Nephron progenitor cell (in vitro differentiated cells): ENCODE measurements at regions not wholly inside any gene's neighbourhood (a gene's known extent, or its start where the extent isn't known, plus 50 kb on each side); places are given as distances from the start of the nearest gene placed in this dataset.

ENCODE experiments used
- DNase-seq: peaks from one replicate; pipeline ENCODE4 v3.0.0; 2021
- H3K27ac Mint-ChIP-seq: 2 replicates; pipeline ENCODE4 v1.8.0; 2021; ENCODE audit warnings: mild to moderate bottlenecking, moderate library complexity, mixed read lengths
- H3K27me3 Mint-ChIP-seq: 2 replicates; pipeline ENCODE4 v1.8.0; 2021; ENCODE audit warnings: mild to moderate bottlenecking, low read depth, mixed read lengths; ENCODE audit not compliant: poor library complexity
- H3K36me3 Mint-ChIP-seq: 2 replicates; pipeline ENCODE4 v1.8.0; 2021; ENCODE audit warnings: low read depth, mixed read lengths
- H3K4me1 Mint-ChIP-seq: 2 replicates; pipeline ENCODE4 v1.8.0; 2021; ENCODE audit warnings: mixed read lengths
- H3K4me3 Mint-ChIP-seq: 2 replicates; pipeline ENCODE4 v1.8.0; 2021; ENCODE audit warnings: mild to moderate bottlenecking, moderate library complexity, mixed read lengths
- H3K9me3 Mint-ChIP-seq: 2 replicates; pipeline ENCODE4 v1.8.0; 2021; ENCODE audit warnings: mild to moderate bottlenecking, moderate library complexity, mixed read lengths
- CTCF ChIP-seq: fragments of 200-600 bp; sonication (generic); IDR thresholded peaks from 2 replicates; pipeline ENCODE4 v1.5.0; 2021; ENCODE audit warnings: antibody characterized with exemption

- Mint-ChIP-seq H3K4me1 (no peaks in the 10 kb centered on the region), H3K9me3 (peaks cover 24% of the 10 kb centered on the region), H3K4me3 (no peak overlapping the region), H3K27ac (no peak overlapping the region), H3K36me3 (no peaks in the 10 kb centered on the region), H3K27me3 (no peaks in the 10 kb centered on the region)
- TF ChIP-seq CTCF: no peak
- DNase-seq: no peak
Measured at GRCh38 chr5:110025160-110025559, 335.4 kb downstream of the MAN2A1 start.

- no peak for TF ChIP-seq CTCF
- Mint-ChIP-seq H3K9me3 (peaks cover 12% of the 10 kb centered on the region), H3K4me3 (no peak overlapping the region), H3K4me1 (no peaks in the 10 kb centered on the region), H3K36me3 (no peaks in the 10 kb centered on the region), H3K27me3 (peaks cover 3% of the 10 kb centered on the region), H3K27ac (no peak overlapping the region)
- DNase-seq: no peak
Measured at GRCh38 chr5:110027527-110028322, 338.0 kb downstream of the MAN2A1 start.

GRCh38 chr5:110031402-110032140, 341.8 kb downstream of the MAN2A1 start:
- H3K4me3 Mint-ChIP-seq: no peak overlapping the region

GRCh38 chr5:110032376-110032775, 342.6 kb downstream of the MAN2A1 start:
- Mint-ChIP-seq H3K27me3 (peaks cover 6% of the 10 kb centered on the region), H3K9me3 (no peaks in the 10 kb centered on the region), H3K4me3 (no peak overlapping the region), H3K36me3 (no peaks in the 10 kb centered on the region), H3K27ac (no peak overlapping the region), H3K4me1 (no peaks in the 10 kb centered on the region)
- TF ChIP-seq CTCF: no peak
- no peak for DNase-seq

More at GRCh38 chr5:110031402-110032140, 341.8 kb downstream of the MAN2A1 start:
- TF ChIP-seq CTCF: no peak
- DNase-seq: no peak
- Mint-ChIP-seq H3K36me3 (no peaks in the 10 kb centered on the region), H3K4me1 (no peaks in the 10 kb centered on the region), H3K27ac (no peak overlapping the region), H3K27me3 (peaks cover 6% of the 10 kb centered on the region), H3K9me3 (no peaks in the 10 kb centered on the region)

GRCh38 chr5:110034056-110034600, 344.4 kb downstream of the MAN2A1 start:
- Mint-ChIP-seq H3K27me3 (peaks cover 6% of the 10 kb centered on the region), H3K27ac (no peak overlapping the region), H3K9me3 (no peaks in the 10 kb centered on the region), H3K4me1 (no peaks in the 10 kb centered on the region), H3K4me3 (no peak overlapping the region), H3K36me3 (no peaks in the 10 kb centered on the region)
- no peak for TF ChIP-seq CTCF
- no peak for DNase-seq
